GM23338 (cell line): ENCODE measurements at regions not wholly inside any gene's neighbourhood (a gene's known extent, or its start where the extent isn't known, plus 50 kb on each side); places are given as distances from the start of the nearest gene placed in this dataset.

Source experiments
- ATAC-seq: fragments of 200-7000 bp; cut with Tn5 transposase; 3 replicates; pipeline ENCODE4 v1.9.1; 2020
- DNase-seq: peaks from one replicate; pipeline ENCODE4 v3.0.0-alpha.2; 2015; ENCODE audit warnings: low spot score
- H2AFZ ChIP-seq: fragments of 200-600 bp; sonication (generic); 2 replicates; pipeline ENCODE4 v1.8.0; 2016; ENCODE audit warnings: antibody characterized with exemption, mild to moderate bottlenecking, moderate library complexity
- H3F3A ChIP-seq: fragments of 200-600 bp; sonication (generic); replicated peaks from 2 replicates; pipeline ENCODE4 v1.8.0; 2017; ENCODE audit warnings: antibody characterized with exemption, mixed run types, low read depth
- H3K27ac ChIP-seq: fragments of 200-600 bp; sonication (generic); 2 replicates; pipeline ENCODE4 v1.6.1; 2016; ENCODE audit warnings: low read depth
- H3K27me3 ChIP-seq: fragments of 200-600 bp; sonication (generic); 2 replicates; pipeline ENCODE4 v1.8.0; 2016; ENCODE audit warnings: mild to moderate bottlenecking, mixed run types, moderate library complexity; ENCODE audit not compliant: insufficient read depth
- H3K36me3 ChIP-seq: fragments of 200-600 bp; sonication (generic); 2 replicates; pipeline ENCODE4 v1.8.0; 2016; ENCODE audit warnings: mild to moderate bottlenecking; ENCODE audit not compliant: insufficient read depth
- H3K4me1 ChIP-seq: fragments of 200-600 bp; sonication (generic); 2 replicates; pipeline ENCODE4 v1.8.0; 2016; ENCODE audit warnings: mild to moderate bottlenecking, moderate library complexity; ENCODE audit not compliant: insufficient read depth
- H3K4me2 ChIP-seq: fragments of 200-600 bp; sonication (generic); 2 replicates; pipeline ENCODE4 v1.7.1; 2017; ENCODE audit warnings: mixed run types
- H3K4me3 ChIP-seq: fragments of 200-600 bp; sonication (generic); 2 replicates; pipeline ENCODE4 v1.6.1; 2016; ENCODE audit warnings: mixed run types
- H3K79me2 ChIP-seq: fragments of 200-600 bp; sonication (generic); replicated peaks from 2 replicates; pipeline ENCODE4 v1.8.0; 2017; ENCODE audit warnings: mild to moderate bottlenecking; ENCODE audit not compliant: insufficient read depth
- H3K9me2 ChIP-seq: fragments of 200-600 bp; sonication (generic); 2 replicates; pipeline ENCODE4 v1.8.0; 2017; ENCODE audit not compliant: insufficient read depth
- H4K20me1 ChIP-seq: fragments of 200-600 bp; sonication (generic); replicated peaks from 2 replicates; pipeline ENCODE4 v1.8.0; 2017; ENCODE audit warnings: mild to moderate bottlenecking; ENCODE audit not compliant: insufficient read depth
- H3K27ac Mint-ChIP-seq: 2 replicates; pipeline ENCODE4 v1.8.0; 2020; ENCODE audit warnings: inconsistent platforms, mild to moderate bottlenecking, moderate library complexity, mixed read lengths
- H3K27me3 Mint-ChIP-seq: 3 replicates; pipeline ENCODE4 v1.8.0; 2022; ENCODE audit warnings: low read depth, mild to moderate bottlenecking, moderate library complexity, mixed read lengths, inconsistent platforms; ENCODE audit not compliant: insufficient read depth, poor library complexity
- H3K36me3 Mint-ChIP-seq: 3 replicates; pipeline ENCODE4 v1.8.0; 2021; ENCODE audit warnings: low read depth, mild to moderate bottlenecking, inconsistent platforms, moderate library complexity, mixed read lengths
- H3K4me1 Mint-ChIP-seq: 3 replicates; pipeline ENCODE4 v1.8.0; 2020; ENCODE audit warnings: mild to moderate bottlenecking, inconsistent platforms, mixed read lengths
- H3K4me3 Mint-ChIP-seq: 3 replicates; pipeline ENCODE4 v1.8.0; 2021; ENCODE audit warnings: moderate library complexity, mild to moderate bottlenecking, inconsistent platforms, mixed read lengths
- H3K9me3 Mint-ChIP-seq: 3 replicates; pipeline ENCODE4 v1.8.0; 2020; ENCODE audit warnings: moderate library complexity, mild to moderate bottlenecking, inconsistent platforms, mixed read lengths
- CREB1 ChIP-seq: fragments of 250-450 bp; sonication (Bioruptor Pico); IDR thresholded peaks from 2 replicates; pipeline ENCODE4 v1.5.0; 2020; ENCODE audit warnings: low read depth, mild to moderate bottlenecking, moderate library complexity
- ETS1 ChIP-seq: IDR thresholded peaks from 2 replicates; pipeline ENCODE4 v1.6.1; 2016; ENCODE audit warnings: antibody characterized with exemption
- NANOG ChIP-seq: IDR thresholded peaks from 2 replicates; pipeline ENCODE4 v1.6.1; 2016; ENCODE audit warnings: antibody characterized with exemption, borderline replicate concordance
- POLR2AphosphoS5 ChIP-seq: IDR thresholded peaks from 2 replicates; pipeline ENCODE4 v1.6.1; 2016; ENCODE audit warnings: antibody characterized with exemption, low read depth
- REST ChIP-seq: IDR thresholded peaks from one replicate; pipeline ENCODE4 v1.6.1; 2018; ENCODE audit warnings: antibody characterized with exemption; ENCODE audit not compliant: unreplicated experiment
- STAT1 ChIP-seq: IDR thresholded peaks from one replicate; pipeline ENCODE4 v1.6.1; 2016; ENCODE audit warnings: antibody characterized with exemption; ENCODE audit not compliant: unreplicated experiment
- ZNF331 ChIP-seq: fragments of 250-450 bp; sonication (Bioruptor Pico); IDR thresholded peaks from 2 replicates; pipeline ENCODE4 v1.5.0; 2020; ENCODE audit warnings: low read depth, mild to moderate bottlenecking, moderate library complexity
- TF ChIP-seq, protein P1 (sequence below): fragments of 250-450 bp; sonication (Bioruptor Pico); IDR thresholded peaks from 2 replicates; pipeline ENCODE4 v1.5.0; 2020; ENCODE audit warnings: mild to moderate bottlenecking, moderate library complexity

DNA sequence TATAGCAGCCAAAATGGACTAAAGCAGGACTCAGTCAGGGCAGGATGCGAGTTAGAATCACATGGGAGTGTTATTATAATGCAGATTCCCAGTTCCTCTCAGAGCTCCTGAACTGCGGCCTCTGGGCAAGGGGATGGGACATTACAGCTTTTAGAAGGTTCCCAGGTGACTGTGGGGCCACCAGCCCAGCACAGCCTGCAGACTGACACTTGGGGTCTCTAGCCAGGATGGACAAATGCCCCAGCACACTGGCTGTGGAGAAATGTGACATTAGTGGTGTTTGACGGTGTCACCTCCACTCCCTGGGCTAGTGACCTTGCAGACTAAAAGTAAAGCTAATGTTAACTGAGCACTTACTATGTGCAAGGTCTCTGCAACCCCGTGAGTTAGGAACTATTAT lies 238.0 kb upstream of the HS6ST1 start:
- no peak overlapping the region for H2AFZ ChIP-seq
- H4K20me1 ChIP-seq, result no peaks in the 10 kb centered on the region
- TF ChIP-seq POLR2AphosphoS5 (no peak), CREB1 (CRISPR knock-in tag) (no peak), ETS1 (no peak), STAT1 (no peak), NANOG (no peak), REST (no peak), ZNF331 (no peak)
- TF ChIP-seq, protein P1, sequence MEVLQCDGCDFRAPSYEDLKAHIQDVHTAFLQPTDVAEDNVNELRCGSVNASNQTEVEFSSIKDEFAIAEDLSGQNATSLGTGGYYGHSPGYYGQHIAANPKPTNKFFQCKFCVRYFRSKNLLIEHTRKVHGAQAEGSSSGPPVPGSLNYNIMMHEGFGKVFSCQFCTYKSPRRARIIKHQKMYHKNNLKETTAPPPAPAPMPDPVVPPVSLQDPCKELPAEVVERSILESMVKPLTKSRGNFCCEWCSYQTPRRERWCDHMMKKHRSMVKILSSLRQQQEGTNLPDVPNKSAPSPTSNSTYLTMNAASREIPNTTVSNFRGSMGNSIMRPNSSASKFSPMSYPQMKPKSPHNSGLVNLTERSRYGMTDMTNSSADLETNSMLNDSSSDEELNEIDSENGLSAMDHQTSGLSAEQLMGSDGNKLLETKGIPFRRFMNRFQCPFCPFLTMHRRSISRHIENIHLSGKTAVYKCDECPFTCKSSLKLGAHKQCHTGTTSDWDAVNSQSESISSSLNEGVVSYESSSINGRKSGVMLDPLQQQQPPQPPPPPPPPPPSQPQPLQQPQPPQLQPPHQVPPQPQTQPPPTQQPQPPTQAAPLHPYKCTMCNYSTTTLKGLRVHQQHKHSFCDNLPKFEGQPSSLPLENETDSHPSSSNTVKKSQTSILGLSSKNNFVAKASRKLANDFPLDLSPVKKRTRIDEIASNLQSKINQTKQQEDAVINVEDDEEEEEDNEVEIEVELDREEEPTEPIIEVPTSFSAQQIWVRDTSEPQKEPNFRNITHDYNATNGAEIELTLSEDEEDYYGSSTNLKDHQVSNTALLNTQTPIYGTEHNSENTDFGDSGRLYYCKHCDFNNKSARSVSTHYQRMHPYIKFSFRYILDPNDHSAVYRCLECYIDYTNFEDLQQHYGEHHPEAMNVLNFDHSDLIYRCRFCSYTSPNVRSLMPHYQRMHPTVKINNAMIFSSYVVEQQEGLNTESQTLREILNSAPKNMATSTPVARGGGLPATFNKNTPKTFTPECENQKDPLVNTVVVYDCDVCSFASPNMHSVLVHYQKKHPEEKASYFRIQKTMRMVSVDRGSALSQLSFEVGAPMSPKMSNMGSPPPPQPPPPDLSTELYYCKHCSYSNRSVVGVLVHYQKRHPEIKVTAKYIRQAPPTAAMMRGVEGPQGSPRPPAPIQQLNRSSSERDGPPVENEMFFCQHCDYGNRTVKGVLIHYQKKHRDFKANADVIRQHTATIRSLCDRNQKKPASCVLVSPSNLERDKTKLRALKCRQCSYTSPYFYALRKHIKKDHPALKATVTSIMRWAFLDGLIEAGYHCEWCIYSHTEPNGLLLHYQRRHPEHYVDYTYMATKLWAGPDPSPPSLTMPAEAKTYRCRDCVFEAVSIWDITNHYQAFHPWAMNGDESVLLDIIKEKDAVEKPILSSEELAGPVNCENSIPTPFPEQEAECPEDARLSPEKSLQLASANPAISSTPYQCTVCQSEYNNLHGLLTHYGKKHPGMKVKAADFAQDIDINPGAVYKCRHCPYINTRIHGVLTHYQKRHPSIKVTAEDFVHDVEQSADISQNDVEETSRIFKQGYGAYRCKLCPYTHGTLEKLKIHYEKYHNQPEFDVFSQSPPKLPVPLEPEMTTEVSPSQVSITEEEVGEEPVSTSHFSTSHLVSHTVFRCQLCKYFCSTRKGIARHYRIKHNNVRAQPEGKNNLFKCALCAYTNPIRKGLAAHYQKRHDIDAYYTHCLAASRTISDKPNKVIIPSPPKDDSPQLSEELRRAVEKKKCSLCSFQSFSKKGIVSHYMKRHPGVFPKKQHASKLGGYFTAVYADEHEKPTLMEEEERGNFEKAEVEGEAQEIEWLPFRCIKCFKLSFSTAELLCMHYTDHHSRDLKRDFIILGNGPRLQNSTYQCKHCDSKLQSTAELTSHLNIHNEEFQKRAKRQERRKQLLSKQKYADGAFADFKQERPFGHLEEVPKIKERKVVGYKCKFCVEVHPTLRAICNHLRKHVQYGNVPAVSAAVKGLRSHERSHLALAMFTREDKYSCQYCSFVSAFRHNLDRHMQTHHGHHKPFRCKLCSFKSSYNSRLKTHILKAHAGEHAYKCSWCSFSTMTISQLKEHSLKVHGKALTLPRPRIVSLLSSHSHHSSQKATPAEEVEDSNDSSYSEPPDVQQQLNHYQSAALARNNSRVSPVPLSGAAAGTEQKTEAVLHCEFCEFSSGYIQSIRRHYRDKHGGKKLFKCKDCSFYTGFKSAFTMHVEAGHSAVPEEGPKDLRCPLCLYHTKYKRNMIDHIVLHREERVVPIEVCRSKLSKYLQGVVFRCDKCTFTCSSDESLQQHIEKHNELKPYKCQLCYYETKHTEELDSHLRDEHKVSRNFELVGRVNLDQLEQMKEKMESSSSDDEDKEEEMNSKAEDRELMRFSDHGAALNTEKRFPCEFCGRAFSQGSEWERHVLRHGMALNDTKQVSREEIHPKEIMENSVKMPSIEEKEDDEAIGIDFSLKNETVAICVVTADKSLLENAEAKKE (CRISPR knock-in tag), result no peak
- H3K36me3 Mint-ChIP-seq, result no peaks in the 10 kb centered on the region
- H3K27ac ChIP-seq, result no peak overlapping the region
- ATAC-seq, result no peak
- no peaks in the 10 kb centered on the region for H3K36me3 ChIP-seq
- H3K9me3 Mint-ChIP-seq, result peaks cover 5% of the 10 kb centered on the region; the same call in 2 of the 3 replicates
- H3K4me3 Mint-ChIP-seq, result no peak overlapping the region
- H3K4me2 ChIP-seq, result no peak overlapping the region
- no peak overlapping the region for H3K27ac Mint-ChIP-seq
- H3F3A ChIP-seq, result no peaks in the 10 kb centered on the region
- no peak for DNase-seq
- H3K27me3 ChIP-seq, result no peaks in the 10 kb centered on the region
- H3K27me3 Mint-ChIP-seq, result peaks cover 7% of the 10 kb centered on the region
- H3K79me2 ChIP-seq, result no peaks in the 10 kb centered on the region
- peaks cover 2% of the 10 kb centered on the region for H3K4me1 Mint-ChIP-seq
- H3K4me3 ChIP-seq, result no peak overlapping the region
- no peaks in the 10 kb centered on the region for H3K4me1 ChIP-seq
- no peaks in the 10 kb centered on the region; the same call in 1 of the 2 replicates for H3K9me2 ChIP-seq
